DMS114 treated with DMSO at 0.1 percent for 48 hours (cell line): ENCODE measurements at regions not wholly inside any gene's neighbourhood (a gene's known extent, or its start where the extent isn't known, plus 50 kb on each side); places are given as distances from the start of the nearest gene placed in this dataset.

Experiments used
- DNase-seq: peaks from one replicate; lab custom pipeline; 2025; ENCODE audit not compliant: unreplicated experiment; lab: John Stamatoyannopoulos, UW

DNA sequence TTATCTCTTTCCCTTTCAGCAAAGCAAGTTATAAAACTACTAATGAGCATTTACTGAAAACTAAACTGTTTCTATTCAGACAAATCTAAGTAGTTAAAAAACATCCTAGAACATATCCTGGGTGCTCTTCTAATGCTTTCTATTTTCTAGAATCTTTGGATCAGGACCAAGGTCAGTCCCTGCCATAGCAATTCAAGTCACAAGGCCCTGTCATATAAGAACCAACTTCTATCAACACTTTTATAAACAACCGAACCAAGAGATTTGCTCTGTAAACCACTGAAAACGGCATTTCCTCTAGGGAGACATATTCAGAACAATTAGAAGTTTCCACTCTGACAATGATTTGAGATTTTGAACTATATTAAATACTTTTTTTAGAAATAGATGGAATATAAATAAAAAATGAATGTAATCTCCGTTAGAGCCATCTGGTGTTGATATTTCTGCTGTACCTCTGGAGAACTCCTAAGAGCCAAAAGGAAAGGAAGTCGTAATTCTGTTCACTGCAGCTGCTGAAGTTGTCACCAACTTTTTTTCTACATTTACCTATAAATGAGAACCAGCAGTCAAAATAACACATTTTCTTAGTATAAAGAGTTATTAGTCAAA is 51.4 kb upstream of the LGSN start:
- DNase-seq, result no peak

DNA sequence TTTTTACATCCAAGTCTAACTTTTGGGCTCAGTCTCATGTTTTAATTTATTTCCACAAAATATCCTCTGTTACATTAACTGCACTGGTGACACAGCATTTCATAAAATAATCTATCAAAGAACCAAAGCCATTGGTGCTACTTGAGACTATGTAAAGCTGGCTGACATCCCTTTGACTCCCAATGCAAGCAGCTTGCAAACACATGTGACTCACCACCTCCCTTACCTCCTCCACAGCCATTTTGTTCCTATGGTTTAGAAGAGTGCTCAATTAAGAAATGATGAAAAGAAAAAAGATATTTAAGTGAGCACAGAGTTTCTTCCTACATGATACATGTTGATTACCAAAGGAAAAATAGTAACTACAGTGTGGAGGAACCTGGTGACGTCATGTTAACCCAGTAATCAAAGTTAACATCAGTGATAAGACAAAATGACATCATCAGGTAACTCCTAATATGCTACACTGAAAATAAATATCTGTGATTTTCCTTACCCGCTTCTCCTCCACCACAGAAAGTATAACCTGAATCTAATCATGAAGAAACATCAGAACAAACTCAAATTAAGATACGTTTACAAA is 53.3 kb upstream of the LGSN start:
- DNase-seq, result no peak

DNA sequence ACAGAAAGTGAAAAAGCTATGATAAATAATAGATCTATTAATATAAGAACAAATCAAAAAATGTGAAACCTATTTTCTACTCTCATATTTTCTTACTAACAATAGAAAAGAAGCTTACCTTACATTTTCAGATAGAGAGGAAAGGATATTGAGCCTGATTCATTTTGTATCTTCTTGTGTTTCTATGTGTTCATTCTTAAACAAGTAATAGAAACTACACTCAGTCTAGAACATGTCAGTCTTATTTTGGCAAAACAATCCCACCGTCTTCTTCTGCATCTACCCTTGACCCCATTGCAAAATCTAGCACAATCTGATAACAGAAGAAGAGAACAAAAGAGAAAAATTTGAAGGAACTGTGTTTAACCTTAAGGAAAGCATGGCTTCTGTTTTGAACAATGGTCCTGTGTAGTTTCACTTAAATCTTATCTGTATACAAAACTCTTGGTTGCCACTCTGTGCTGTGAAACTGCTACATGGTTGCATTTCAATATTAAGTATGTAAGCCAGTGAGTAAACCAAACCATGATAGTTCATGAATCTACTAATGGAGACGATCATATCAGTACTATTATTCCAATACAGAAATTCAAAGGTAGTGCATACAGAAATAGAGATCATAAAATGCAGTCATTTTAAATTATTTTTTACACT is 69.5 kb upstream of the LGSN start:
- DNase-seq, result no peak

DNA sequence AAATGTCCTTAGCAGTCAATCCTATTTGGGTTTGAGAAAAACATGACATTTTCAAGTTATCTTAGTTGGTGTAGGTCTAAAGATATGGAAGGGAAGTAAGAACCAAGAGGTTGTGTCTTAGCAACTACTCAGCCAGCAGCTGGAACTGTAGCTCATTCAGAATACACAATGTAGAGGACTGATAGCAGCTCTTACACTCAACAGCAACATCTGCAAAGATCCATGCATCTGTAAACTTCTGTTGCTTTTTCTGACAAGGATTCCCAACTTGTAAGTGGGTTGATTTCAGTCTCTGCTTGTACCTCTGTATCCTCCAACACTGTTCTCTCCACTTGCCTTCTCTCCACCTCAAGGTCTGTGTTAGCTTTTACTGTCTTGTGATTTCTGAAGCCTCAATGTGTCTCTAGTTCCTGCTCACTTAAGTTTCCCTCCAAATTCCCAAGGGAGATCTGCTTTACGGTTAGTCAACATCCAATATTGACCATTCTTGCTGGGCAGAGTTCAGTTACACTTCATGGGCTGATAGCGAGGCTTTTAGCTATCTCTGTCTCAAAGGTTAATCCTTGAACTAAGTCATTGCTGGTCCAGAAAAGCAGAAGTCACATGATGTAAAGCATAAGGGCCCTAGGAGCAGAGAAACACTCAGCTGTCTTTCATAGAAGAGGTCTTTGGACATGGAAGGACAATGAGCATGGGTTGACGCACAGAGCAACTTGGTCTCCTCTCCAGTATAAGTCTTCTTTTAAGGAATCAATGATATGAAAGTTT is 71.6 kb upstream of the LGSN start:
- DNase-seq, result no peak

DNA sequence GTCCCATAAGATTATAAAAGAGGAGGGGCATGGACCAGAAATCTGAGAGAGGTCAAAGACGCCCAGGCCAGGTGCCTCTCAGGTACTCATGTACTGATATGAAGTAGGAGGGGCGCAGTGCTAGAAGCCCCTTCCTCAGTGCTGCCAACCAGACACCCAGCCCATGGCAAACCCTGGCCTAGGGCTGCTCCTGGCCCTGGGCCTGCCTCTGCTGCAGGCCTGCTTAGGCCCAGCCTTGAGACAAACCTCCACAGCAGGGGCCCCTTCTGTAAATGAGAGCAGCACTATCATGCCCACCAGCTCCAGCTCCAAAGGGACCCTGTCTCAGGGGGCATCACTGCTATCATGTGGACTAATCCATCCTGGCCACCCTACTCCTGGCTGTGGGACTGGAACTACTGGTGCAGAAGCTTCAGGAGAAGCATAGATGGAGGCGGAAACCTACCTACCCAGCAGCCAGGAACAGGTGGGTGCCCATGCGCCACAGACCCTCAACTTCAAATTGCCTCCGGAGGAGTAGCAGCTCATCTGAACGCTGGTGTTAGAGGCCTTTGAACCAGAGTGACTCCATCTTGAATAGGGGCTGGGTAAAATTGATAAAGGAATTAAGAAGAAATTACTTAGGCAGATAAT is 72.4 kb upstream of the LGSN start:
- no peak for DNase-seq

DNA sequence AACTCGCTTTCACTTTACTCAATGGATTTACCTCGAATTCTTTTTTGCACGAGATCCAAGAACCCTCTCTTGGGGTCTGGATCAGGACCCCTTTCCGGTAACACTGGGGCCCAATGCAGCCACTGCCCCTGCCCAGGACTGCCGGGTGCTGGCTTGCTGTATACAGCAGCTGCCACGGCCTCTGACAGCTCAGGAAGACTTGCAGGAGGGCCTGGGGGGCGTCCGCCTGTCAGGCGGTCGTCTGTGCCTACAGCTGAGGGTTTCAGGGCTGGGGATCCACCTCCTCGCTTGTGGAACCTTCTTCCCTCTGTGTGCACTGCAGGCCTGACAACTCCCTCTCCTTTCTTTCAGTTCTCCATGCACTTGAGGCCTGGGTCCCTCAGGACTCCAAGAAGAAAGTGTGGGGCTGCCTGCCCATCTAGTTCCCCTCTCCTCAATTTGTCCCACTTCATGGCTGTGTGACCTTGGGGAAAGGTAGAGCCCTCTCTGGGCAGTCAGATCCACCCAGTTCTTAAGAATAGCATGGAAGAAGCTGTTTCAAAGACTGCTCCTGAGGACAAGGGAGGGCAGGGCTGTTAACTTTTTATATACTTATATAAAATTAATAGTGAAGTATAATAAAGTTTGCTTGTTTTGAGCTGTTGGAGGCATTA is 75.0 kb upstream of the LGSN start:
- DNase-seq, result no peak

DNA sequence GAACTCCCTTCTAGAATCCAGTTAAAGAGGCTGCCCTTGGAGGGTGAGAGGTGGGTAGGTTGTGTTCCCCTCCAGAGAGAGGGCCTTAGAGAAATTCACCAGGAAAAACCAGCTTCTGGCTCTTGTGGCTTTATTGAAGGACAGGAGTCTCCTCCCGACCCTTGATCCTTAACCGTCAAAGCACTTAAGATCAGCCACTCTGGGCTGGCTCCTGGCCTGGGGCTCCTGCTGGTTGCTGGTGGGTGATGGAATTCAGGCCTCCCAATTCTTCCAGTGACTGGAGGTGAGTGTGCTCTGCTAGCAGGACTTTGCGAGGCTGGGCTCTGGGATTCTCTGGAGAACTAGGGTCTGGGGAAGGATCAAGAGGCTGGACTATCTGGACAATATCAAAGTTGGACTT is 75.6 kb upstream of the LGSN start:
- no peak for DNase-seq

DNA sequence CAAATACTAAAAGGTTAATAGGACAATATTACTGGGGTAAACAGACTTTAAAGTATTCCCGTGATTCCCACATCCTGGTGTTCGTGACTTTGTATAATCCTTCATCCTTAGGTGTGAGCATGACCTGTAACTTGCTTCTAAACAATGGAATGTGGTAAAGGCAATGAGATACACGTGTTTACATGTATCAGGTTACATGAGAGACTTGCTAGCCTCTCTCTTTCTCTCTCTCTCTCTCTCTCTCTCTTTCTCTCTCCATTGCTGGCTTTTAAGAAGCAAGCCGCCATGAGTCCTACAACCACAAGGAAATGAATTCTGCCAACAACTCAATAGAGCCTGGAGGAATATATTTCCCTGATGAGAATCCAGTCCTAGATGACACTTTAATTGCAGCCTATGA is 83.9 kb upstream of the LGSN start:
- DNase-seq, result no peak

DNA sequence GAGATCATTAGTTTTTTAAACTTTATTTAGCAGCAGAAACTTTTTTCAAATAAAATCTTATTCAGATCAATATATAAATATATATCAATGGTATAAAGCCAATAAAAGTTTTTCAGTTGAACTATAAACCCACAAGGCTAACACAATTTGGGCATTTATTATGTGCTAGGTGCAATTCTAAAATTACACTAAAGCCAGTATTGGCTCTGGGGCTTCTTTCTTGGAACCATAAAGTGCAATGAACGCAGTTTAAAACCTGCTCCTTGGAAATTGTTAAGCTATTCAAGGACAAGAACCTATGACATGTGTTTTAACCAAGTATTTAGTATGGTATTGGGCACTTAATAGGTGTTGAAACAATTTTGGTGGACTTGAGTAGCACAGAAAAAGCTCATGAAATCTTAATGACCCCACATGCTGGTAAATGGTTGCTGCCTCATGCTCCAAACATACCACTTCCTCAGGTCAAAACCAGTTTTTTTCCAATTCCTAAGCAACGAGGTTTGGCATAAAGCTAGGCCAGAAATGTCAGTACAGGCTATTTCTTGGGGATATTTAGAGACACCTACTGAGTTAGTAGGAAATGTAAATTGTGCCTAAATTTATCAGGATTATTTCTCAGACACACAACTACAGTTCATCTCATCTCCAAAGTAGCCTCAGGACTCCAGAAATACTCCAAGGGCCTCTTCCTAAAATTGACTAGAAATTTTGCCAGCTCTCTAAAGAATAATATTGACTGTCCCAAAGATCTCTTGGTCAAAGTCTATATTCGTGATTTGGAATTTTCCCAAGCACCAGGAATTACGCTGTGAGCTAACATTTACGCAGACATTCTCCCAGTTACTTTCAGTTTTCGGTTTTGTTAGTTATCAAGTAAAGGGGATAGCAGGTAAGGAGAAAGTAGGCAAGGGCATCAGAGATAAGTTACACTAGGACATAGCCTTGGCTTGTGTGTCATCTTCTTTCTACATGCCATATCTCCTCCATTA is 90.9 kb upstream of the LGSN start:
- no peak for DNase-seq

DNA sequence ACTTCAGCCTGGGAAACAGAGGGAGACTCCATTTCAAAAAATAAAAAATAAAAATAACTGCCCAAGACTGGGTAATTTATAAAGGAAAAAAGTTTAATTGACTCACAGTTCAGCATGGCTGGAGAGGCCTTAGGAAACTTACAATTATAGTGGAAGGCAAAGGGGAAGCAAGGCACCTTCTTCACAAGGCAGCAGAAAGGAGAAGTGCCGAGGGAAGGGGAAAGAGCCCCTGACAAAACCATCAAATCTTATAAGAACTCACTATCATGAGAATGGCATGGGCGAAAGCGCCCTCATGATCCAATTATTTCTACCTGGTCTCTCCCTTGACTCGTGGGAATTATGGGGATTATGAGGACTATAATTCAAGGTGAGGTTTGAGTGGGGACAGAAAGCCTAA is 95.5 kb upstream of the LGSN start:
- no peak for DNase-seq

DNA sequence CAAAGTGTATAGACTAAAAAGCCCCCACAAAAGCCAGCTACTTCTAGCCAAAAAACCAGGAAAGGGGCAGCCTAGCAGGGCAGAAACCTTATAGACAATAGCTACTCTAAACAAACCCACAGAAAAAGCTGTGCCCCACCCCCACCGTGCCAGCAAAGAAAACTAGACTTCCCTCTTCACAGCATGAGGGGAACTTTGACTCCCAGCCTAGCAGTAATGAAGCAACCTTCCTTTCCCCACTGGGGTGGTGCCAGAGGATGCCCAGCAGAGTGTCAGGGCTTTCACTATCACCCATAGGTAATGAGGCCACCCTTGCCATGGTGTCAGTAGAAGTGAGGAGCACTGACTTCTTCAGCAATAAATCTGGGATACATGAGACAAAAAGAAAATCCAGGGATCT is 99.0 kb upstream of the LGSN start:
- no peak for DNase-seq

DNA sequence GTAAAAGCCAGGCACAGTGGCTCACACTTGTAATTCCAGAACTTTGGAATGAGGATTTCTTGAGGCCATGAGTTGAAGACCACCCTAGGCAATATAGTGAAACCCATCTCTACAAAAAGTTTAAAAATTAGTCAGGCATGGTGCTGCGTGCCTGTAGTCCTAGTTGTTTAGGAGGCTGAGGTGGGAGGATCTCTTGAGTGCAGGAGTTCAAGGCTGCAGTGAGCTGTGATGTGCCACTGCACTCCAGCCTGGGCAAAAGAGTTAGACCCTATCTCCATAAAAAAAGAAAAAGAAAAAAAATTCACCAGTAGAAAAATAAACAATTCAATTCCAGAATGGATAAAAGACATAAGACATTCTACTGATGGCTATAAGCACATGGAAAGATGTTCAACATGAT is 104.9 kb upstream of the LGSN start:
- DNase-seq, result no peak

DNA sequence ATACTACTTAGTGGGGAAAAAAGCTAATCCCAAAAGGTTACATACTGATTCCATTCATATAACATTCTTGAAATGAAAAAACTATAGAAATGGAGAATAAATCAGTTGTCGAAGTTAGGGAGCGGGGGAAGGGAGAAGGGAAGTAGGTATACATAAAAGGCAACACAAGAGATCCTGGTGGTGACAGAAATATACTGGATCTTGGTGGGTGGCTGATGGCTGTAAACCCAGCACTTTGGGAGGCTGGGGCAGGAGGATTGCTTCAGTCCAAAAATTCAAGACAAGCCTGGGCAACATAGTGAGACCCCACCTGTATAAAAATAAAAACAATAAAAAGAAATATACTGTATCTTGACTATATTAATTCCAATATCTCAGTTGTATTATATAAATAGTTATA is 105.7 kb upstream of the LGSN start:
- no peak for DNase-seq

DNA sequence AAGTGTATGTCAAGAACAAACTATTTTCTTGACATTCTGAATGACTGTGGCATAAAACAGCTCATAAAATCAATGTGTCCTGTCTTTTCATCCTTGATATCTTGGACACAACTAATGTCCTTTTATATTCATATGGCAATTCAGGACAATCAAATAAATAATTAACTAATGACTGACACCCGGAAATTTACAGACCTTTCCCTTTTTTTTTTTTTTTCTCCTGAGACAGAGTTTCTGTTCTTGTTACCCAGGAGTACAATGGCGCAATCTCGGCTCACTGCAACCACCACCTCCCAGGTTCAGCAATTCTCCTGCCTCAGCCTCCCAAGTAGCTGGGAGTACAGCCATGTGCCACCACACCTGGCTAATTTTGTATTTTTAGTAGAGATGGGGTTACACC is 107.1 kb upstream of the LGSN start:
- DNase-seq, result no peak

DNA sequence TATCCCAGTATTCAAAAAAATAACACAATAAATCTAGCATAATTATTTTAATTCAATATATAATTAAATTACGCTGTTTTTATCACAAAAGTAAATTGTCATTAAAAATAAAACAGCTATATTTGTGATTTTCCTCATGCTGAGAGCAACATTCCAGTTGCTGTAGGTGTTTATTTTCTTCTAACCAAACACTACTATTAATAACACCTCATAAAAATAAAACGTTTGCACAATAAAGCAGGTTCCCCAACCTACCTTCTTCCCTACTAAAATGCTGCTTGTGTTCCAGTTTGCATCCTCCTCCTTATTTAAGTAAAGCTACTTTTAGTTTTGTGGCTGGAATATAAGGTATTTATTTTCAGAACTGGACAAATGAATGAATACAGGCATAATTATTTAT is 108.2 kb upstream of the LGSN start:
- DNase-seq, result no peak

DNA sequence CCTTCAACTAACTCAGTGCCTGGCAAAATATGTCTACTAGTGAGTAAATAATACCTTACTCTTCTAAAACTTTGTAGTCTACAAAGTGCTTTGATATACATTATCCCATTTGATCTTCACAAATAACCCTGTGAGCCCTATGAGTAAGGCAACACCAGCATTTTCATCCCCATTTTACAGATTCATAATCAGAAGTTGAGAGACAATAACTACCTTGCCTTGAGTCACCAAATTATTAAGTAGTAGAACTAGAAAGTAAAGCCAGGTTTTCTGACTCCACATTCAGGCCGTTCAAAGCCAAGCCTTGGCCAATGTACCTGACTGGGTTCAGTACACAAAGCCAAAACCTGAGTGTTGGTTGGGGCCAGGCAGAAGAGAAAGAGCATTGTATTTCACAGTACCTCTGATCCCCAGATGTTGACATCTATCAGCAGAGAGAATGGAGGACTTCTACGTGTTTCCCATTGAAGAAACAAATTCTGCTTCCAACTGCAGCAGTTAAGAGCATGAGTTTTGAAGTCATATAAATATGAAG is 111.3 kb upstream of the LGSN start:
- no peak for DNase-seq

DNA sequence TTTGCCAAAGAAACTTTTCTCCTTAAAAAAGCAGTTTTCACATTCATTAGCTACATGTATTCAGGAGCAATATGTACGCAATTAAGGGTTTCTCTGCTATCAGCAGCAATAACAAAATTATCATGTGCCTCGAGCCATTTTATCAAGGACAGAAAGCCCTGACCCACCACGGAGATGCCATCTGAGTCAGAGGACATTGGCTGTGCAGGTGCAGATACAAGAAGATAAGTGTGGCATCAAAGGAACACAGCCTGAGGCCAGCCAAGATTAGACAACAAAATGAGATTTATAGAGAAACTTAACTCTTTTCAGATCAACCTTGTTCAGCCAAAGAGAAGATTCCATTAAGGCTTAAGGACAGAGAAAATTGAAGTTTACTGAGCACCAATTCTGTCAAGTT is 115.2 kb upstream of the LGSN start:
- no peak for DNase-seq

DNA sequence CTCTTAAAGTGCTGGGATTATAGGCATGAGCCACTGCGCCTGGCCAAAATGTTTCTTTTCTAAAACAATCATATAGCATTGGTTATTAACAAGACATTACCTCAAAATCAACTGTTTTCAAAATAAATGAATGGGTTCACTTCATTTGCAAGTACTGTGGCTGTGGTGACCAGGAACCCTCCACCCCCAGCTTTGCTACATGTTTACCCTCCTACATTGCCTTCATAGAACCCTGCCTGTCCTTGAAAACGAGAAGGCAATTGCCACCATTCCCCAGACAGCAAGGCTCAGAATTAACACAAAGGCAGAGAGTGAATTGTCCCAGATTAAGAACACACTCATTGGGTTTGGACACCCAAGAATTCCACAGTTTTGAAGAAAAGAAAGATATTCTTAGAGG is 116.6 kb upstream of the LGSN start:
- no peak for DNase-seq

DNA sequence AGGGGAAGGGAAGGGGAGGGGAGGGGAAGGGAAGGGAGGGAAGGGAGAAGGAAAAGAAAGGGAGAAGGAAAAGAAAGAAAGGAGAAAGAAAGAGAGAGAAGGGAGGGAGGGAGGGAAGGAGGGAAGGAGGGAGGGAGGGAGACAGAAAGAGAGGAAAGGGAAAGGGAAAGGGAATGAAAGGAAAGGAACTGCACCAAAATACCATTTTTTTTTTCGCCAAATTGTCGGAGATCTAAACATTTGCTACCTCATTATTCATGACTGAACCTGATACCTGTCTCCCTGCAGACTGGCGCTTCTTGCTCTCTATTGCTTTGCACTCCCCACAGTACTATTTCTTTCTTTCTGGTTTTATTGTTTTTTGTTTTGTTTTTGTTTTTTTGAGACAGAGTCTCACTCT is 117.3 kb upstream of the LGSN start:
- no peak for DNase-seq

DNA sequence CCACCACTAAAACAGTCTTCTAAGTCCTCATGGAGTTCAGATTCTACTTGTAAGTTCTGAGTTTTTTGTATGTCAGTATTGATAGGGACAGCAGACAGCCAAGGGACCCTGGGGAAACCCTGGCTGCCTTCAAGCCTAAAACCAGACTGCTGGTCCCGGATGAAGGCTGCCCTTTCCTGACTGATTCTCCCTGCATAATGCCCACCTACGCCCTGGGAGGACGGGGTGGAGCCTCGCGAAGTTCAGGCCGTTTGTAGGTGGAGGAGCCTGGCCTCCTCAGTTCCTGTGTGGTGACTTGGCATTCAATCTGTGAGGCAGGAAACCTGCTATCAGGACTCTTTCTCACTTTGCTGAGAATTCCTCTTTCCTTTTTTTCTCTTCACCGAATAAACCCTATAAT is 120.3 kb upstream of the LGSN start:
- DNase-seq, result no peak
